SK-N-SH (cell line): ENCODE measurements at regions not wholly inside any gene's neighbourhood (a gene's known extent, or its start where the extent isn't known, plus 50 kb on each side); places are given as distances from the start of the nearest gene placed in this dataset.
A peak's percentile ranks its signal among the peaks of the same experiment; 100 is the strongest.

Experiments used
- CTCF ChIA-PET: fragments of 300-600, 350-600 bp; formaldehyde crosslinking; extraction: SDS; loops from one replicate; lab custom pipeline; 2021; lab: Yijun Ruan, JAX
- POLR2A ChIA-PET: fragments of 350-600 bp; sonication (Branson Sonifier 250); formaldehyde crosslinking; extraction: SDS; loops from one replicate; lab custom pipeline; 2020; ENCODE audit warnings: antibody characterized with exemption, inconsistent platforms; lab: Yijun Ruan, JAX
- DNase-seq: peaks from one replicate; pipeline ENCODE4 v3.0.0; 2012
- H2AFZ ChIP-seq: fragments of 200-600 bp; sonication (generic); 2 replicates; pipeline ENCODE4 v1.8.1; 2016; ENCODE audit warnings: antibody characterized with exemption, mild to moderate bottlenecking, low read depth
- H3F3A ChIP-seq: fragments of 200-600 bp; sonication (generic); replicated peaks from 2 replicates; pipeline ENCODE3; 2016; ENCODE audit warnings: antibody characterized with exemption, mild to moderate bottlenecking; ENCODE audit not compliant: insufficient read depth
- H3K27ac ChIP-seq, 2 experiments: fragments of 200-500 bp in 1 of 2; fragments of 200-600 bp in 1 of 2; sonication (Bioruptor generic) in 1 of 2; sonication (generic), shearing (Covaris generic) in 1 of 2; 2 replicates each; pipeline versions ENCODE4 v1.5.1 to v1.6.1; 2014 to 2016; ENCODE audit warnings: low read depth in 2 of 2, inconsistent platforms in 1 of 2, low read length in 1 of 2, mild to moderate bottlenecking in 1 of 2, mixed read lengths in 1 of 2
- H3K27me3 ChIP-seq: fragments of 200-600 bp; sonication (generic), shearing (Covaris generic); 2 replicates; pipeline ENCODE4 v1.6.1; 2016; ENCODE audit warnings: mixed run types; ENCODE audit not compliant: insufficient read depth
- H3K36me3 ChIP-seq, 2 experiments: fragments of 200-500 bp in 1 of 2; fragments of 200-600 bp in 1 of 2; sonication (Bioruptor generic) in 1 of 2; sonication (generic) in 1 of 2; replicated peaks in 1 of 2; 2 replicates each; pipeline versions ENCODE3 to v1.5.1; 2014 to 2016; ENCODE audit warnings: low read length in 1 of 2, mild to moderate bottlenecking in 1 of 2; ENCODE audit not compliant: insufficient read depth in 2 of 2, control insufficient read depth in 1 of 2
- H3K4me1 ChIP-seq, 2 experiments: fragments of 200-500 bp in 1 of 2; fragments of 200-600 bp in 1 of 2; sonication (Bioruptor generic) in 1 of 2; sonication (generic), shearing (Covaris generic) in 1 of 2; 2 replicates each; pipeline versions ENCODE4 v1.5.1 to v1.6.1; 2014 to 2016; ENCODE audit warnings: low read depth in 1 of 2, low read length in 1 of 2, mixed run types in 1 of 2; ENCODE audit not compliant: insufficient read depth in 2 of 2, control insufficient read depth in 1 of 2
- H3K4me2 ChIP-seq: fragments of 200-600 bp; sonication (generic), shearing (Covaris generic); 2 replicates; pipeline ENCODE4 v1.6.1; 2017; ENCODE audit warnings: mixed run types
- H3K4me3 ChIP-seq, 2 experiments: fragments of 200-500 bp in 1 of 2; fragments of 200-600 bp in 1 of 2; sonication (Bioruptor generic) in 1 of 2; sonication (generic), shearing (Covaris generic) in 1 of 2; 2 replicates each; pipeline versions ENCODE4 v1.5.1 to v1.8.1; 2014 to 2016; ENCODE audit warnings: low read depth in 2 of 2, inconsistent platforms in 1 of 2, low read length in 1 of 2, mild to moderate bottlenecking in 1 of 2, mixed read lengths in 1 of 2, moderate library complexity in 1 of 2
- H3K79me2 ChIP-seq: fragments of 200-600 bp; sonication (generic); 2 replicates; pipeline ENCODE4 v1.8.1; 2017; ENCODE audit warnings: mild to moderate bottlenecking; ENCODE audit not compliant: insufficient read depth
- H3K9ac ChIP-seq: fragments of 200-600 bp; sonication (generic); 2 replicates; pipeline ENCODE4 v1.6.1; 2017; ENCODE audit warnings: mixed run types
- H3K9me2 ChIP-seq: fragments of 200-600 bp; sonication (generic); 2 replicates; pipeline ENCODE4 v1.6.1; 2017; ENCODE audit warnings: mixed run types
- H3K9me3 ChIP-seq: fragments of 200-600 bp; sonication (generic); 2 replicates; pipeline ENCODE4 v1.6.1; 2017; ENCODE audit warnings: mixed run types, mild to moderate bottlenecking, moderate library complexity
- H4K20me1 ChIP-seq: fragments of 200-600 bp; sonication (generic); 2 replicates; pipeline ENCODE4 v1.6.1; 2017; ENCODE audit warnings: mild to moderate bottlenecking, mixed run types; ENCODE audit not compliant: insufficient read depth
- CHD2 ChIP-seq: fragments of 150-350 bp; IDR thresholded peaks from 2 replicates; pipeline ENCODE4 v1.6.1; 2018; ENCODE audit warnings: low read length; ENCODE audit not compliant: partially characterized antibody
- CTCF ChIP-seq: fragments of 200-600 bp; sonication (generic); IDR thresholded peaks from 2 replicates; pipeline ENCODE4 v1.6.1; 2017; ENCODE audit warnings: antibody characterized with exemption, mild to moderate bottlenecking, moderate library complexity
- EP300 ChIP-seq, 2 experiments: IDR thresholded peaks; 2 replicates each; pipeline versions ENCODE4 v1.4.0 to v1.6.1; 2012; ENCODE audit warnings: borderline replicate concordance in 1 of 2, low read depth in 1 of 2, low read length in 1 of 2
- EZH2phosphoT487 ChIP-seq: fragments of 200-600 bp; sonication (generic); IDR thresholded peaks from 2 replicates; pipeline ENCODE4 v1.6.1; 2017; ENCODE audit warnings: low read depth, mixed run types, mild to moderate bottlenecking, antibody characterized with exemption, moderate library complexity, borderline replicate concordance
- FOSL2 ChIP-seq: IDR thresholded peaks from 2 replicates; pipeline ENCODE4 v1.4.0; 2012; ENCODE audit warnings: low read depth, mild to moderate bottlenecking, moderate library complexity, borderline replicate concordance
- FOXM1 ChIP-seq: IDR thresholded peaks from 2 replicates; pipeline ENCODE4 v1.4.0; 2012; ENCODE audit warnings: low read depth, mild to moderate bottlenecking
- IRF3 ChIP-seq: fragments of 150-350 bp; IDR thresholded peaks from 2 replicates; pipeline ENCODE4 v1.6.1; 2016; ENCODE audit warnings: mild to moderate bottlenecking, low read depth, low read length
- JUND ChIP-seq: IDR thresholded peaks from 2 replicates; pipeline ENCODE4 v1.4.0; 2012
- MAX ChIP-seq: IDR thresholded peaks from 2 replicates; pipeline ENCODE4 v1.4.0; 2012; ENCODE audit warnings: low read depth
- MEF2A ChIP-seq: IDR thresholded peaks from 2 replicates; pipeline ENCODE4 v1.4.0; 2012; ENCODE audit warnings: low read depth, borderline replicate concordance
- MXI1 ChIP-seq: IDR thresholded peaks from 2 replicates; pipeline ENCODE4 v1.6.1; 2012; ENCODE audit warnings: mild to moderate bottlenecking, low read depth, low read length, improper control_type of control experiment
- NFIC ChIP-seq: IDR thresholded peaks from 2 replicates; pipeline ENCODE4 v1.4.0; 2012; ENCODE audit warnings: borderline replicate concordance
- NRF1 ChIP-seq: IDR thresholded peaks from 2 replicates; pipeline ENCODE4 v1.6.1; 2012; ENCODE audit warnings: low read depth, mild to moderate bottlenecking, low read length
- POLR2AphosphoS5 ChIP-seq: IDR thresholded peaks from 2 replicates; pipeline ENCODE4 v1.6.1; 2012; ENCODE audit warnings: low read depth, low read length
- RAD21 ChIP-seq: IDR thresholded peaks from 2 replicates; pipeline ENCODE4 v1.6.1; 2012; ENCODE audit warnings: mild to moderate bottlenecking, low read length
- RFX5 ChIP-seq: IDR thresholded peaks from 2 replicates; pipeline ENCODE4 v1.6.1; 2012; ENCODE audit warnings: mild to moderate bottlenecking, improper control_type of control experiment, low read length
- RXRA ChIP-seq: IDR thresholded peaks from 2 replicates; pipeline ENCODE4 v1.4.0; 2012; ENCODE audit warnings: low read depth, mild to moderate bottlenecking, borderline replicate concordance
- SIN3A ChIP-seq: IDR thresholded peaks from 2 replicates; pipeline ENCODE4 v1.6.1; 2012; ENCODE audit warnings: low read depth, mild to moderate bottlenecking, low read length, moderate library complexity, borderline replicate concordance
- TAF1 ChIP-seq: IDR thresholded peaks from 2 replicates; pipeline ENCODE4 v1.6.1; 2012; ENCODE audit warnings: low read depth, mild to moderate bottlenecking, low read length, moderate library complexity, borderline replicate concordance
- TEAD4 ChIP-seq: IDR thresholded peaks from 2 replicates; pipeline ENCODE4 v1.4.0; 2012; ENCODE audit warnings: mild to moderate bottlenecking, borderline replicate concordance; ENCODE audit not compliant: insufficient read depth
- WGBS: methylation state at CpG from one replicate; pipeline ENCODE4 v1.1.6; 2017; ENCODE audit warnings: low lambda C conversion rate; 5-methylcytosine and 5-hydroxymethylcytosine counted together

- Histone ChIP-seq H3K9me3 (no peaks in the 10 kb centered on the region), H3K27ac (no peak overlapping the region), H2AFZ (no peak overlapping the region), H3K4me3 (no peak overlapping the region; a peak in 1 of 4 replicates), H3K27me3 (peaks cover 29% of the 10 kb centered on the region; the same call in 1 of the 2 replicates), H3F3A (no peaks in the 10 kb centered on the region), H3K4me2 (no peak overlapping the region), H3K9me2 (no peaks in the 10 kb centered on the region), H3K79me2 (no peaks in the 10 kb centered on the region), H3K4me1 (no peaks in the 10 kb centered on the region; a peak in 1 of 4 replicates), H3K9ac (no peak overlapping the region), H4K20me1 (no peaks in the 10 kb centered on the region), H3K36me3 (no peaks in the 10 kb centered on the region)
- WGBS, result 24% methylated on average over 27 of the region's 27 CpGs
- ChIA-PET POLR2A (no interaction called here), CTCF (no interaction called here)
- no peak for TF ChIP-seq JUND
- no peak for TF ChIP-seq CTCF
- no peak for TF ChIP-seq EZH2phosphoT487
- no peak for TF ChIP-seq RFX5
- no peak for TF ChIP-seq MXI1
- TF ChIP-seq SIN3A, result no peak
- TF ChIP-seq FOSL2, result no peak
- no peak for TF ChIP-seq RAD21
- no peak for TF ChIP-seq TEAD4
- TF ChIP-seq CHD2, result no peak
- no peak for TF ChIP-seq MEF2A
- no peak for TF ChIP-seq MAX
- TF ChIP-seq EP300 (IDR thresholded peaks at IDR 0.05; ENCODE audit: borderline replicate concordance in 1 of 2, low read depth in 1 of 2, low read length in 1 of 2), result no peak
- TF ChIP-seq RXRA, result no peak
- TF ChIP-seq TAF1, result no peak
- TF ChIP-seq NFIC, result no peak
- TF ChIP-seq POLR2AphosphoS5, result no peak
- no peak for TF ChIP-seq FOXM1
- TF ChIP-seq IRF3, result no peak
- TF ChIP-seq NRF1, result no peak
- peak; percentile 22 for DNase-seq
Measured at GRCh38 chrX:134173541-134174272, 63.3 kb upstream of the CCDC160 start.
